HG03565 (cell line): ENCODE measurements at regions not wholly inside any gene's neighbourhood (a gene's known extent, or its start where the extent isn't known, plus 50 kb on each side); places are given as distances from the start of the nearest gene placed in this dataset.
"Not testable (repeated sequence)": the region's sequence is repeated elsewhere in the genome, so short reads cannot be mapped to it uniquely, and the experiment has no call there.

Experiments used
- ATAC-seq: cut with Tn5 transposase; IDR thresholded peaks from one replicate; pipeline ENCODE4 v1.9.1; 2021; ENCODE audit warnings: mild to moderate bottlenecking, moderate library complexity; ENCODE audit not compliant: unreplicated experiment

- ATAC-seq: peak; percentile 66
Observed at GRCh38 chr2:142585785-142586184, 291.7 kb upstream of the KYNU start.

- no peak for ATAC-seq
Observed at GRCh38 chr2:142582317-142582716, 295.1 kb upstream of the KYNU start.

- no peak for ATAC-seq
Observed at GRCh38 chr2:142581491-142581890, 296.0 kb upstream of the KYNU start.

- ATAC-seq: no peak
Observed at GRCh38 chr2:142580691-142581090, 296.8 kb upstream of the KYNU start.

- no peak for ATAC-seq
Observed at GRCh38 chr2:142575561-142575960, 301.9 kb upstream of the KYNU start.

GRCh38 chr2:142574388-142574787 is 303.1 kb upstream of the KYNU start:
- no peak for ATAC-seq

GRCh38 chr2:142572346-142573132 is 304.9 kb upstream of the KYNU start:
- ATAC-seq: no peak

GRCh38 chr2:142571934-142572333 is 305.5 kb upstream of the KYNU start:
- ATAC-seq: no peak

GRCh38 chr2:142562900-142563299 is 314.6 kb upstream of the KYNU start:
- no peak for ATAC-seq

- ATAC-seq: no peak
Observed at GRCh38 chr2:142561656-142562055, 315.8 kb upstream of the KYNU start.

GRCh38 chr2:142557391-142557790 is 320.1 kb upstream of the KYNU start:
- ATAC-seq: no peak

- not testable (repeated sequence) for ATAC-seq
Observed at GRCh38 chr2:142545999-142546398, 331.5 kb upstream of the KYNU start.

- no peak for ATAC-seq
Observed at GRCh38 chr2:142545036-142545435, 332.4 kb upstream of the KYNU start.

GRCh38 chr2:142544173-142544572 is 333.3 kb upstream of the KYNU start:
- no peak for ATAC-seq

- ATAC-seq: no peak
Observed at GRCh38 chr2:142542431-142542910, 335.0 kb upstream of the KYNU start.

- no peak for ATAC-seq
Observed at GRCh38 chr2:142536966-142537365, 340.5 kb upstream of the KYNU start.

- ATAC-seq: no peak
Observed at GRCh38 chr2:142536492-142536891, 341.0 kb upstream of the KYNU start.

- ATAC-seq: no peak
Observed at GRCh38 chr2:142535311-142535710, 342.2 kb upstream of the KYNU start.

GRCh38 chr2:142533177-142533576 is 344.3 kb upstream of the KYNU start:
- ATAC-seq: no peak

- no peak for ATAC-seq
Observed at GRCh38 chr2:142531377-142531776, 346.1 kb upstream of the KYNU start.

GRCh38 chr2:142525720-142526119 is 351.7 kb upstream of the KYNU start:
- no peak for ATAC-seq

- ATAC-seq: no peak
Observed at GRCh38 chr2:142521492-142521891, 356.0 kb upstream of the KYNU start.

GRCh38 chr2:142515493-142515892 is 362.0 kb upstream of the KYNU start:
- ATAC-seq: no peak
